GM10266 (cell line): ENCODE measurements at regions not wholly inside any gene's neighbourhood (a gene's known extent, or its start where the extent isn't known, plus 50 kb on each side); places are given as distances from the start of the nearest gene placed in this dataset.
"Not testable (repeated sequence)": the region's sequence is repeated elsewhere in the genome, so short reads cannot be mapped to it uniquely, and the experiment has no call there.

Experiments
- DNase-seq: peaks from one replicate; pipeline ENCODE4 v3.0.0; 2012; ENCODE audit errors: extremely low spot score
- CTCF ChIP-seq: IDR thresholded peaks from 2 replicates; pipeline ENCODE4 v1.5.1; 2012; ENCODE audit warnings: mild to moderate bottlenecking, low read depth; ENCODE audit not compliant: control insufficient read depth, insufficient read depth; ENCODE audit errors: missing control alignments

GRCh38 chrX:46328133-46328532, 217.1 kb downstream of the ZNF674 start:
- no peak for DNase-seq
- no peak for TF ChIP-seq CTCF

GRCh38 chrX:46327566-46328115, 217.6 kb downstream of the ZNF674 start:
- no peak for DNase-seq
- no peak for TF ChIP-seq CTCF

- no peak for TF ChIP-seq CTCF
- DNase-seq: no peak
Measured at GRCh38 chrX:46326161-46326560, 219.1 kb downstream of the ZNF674 start.

GRCh38 chrX:46325312-46325877, 219.8 kb downstream of the ZNF674 start:
- no peak for TF ChIP-seq CTCF
- DNase-seq: no peak

- no peak for TF ChIP-seq CTCF
- DNase-seq: no peak
Measured at GRCh38 chrX:46324166-46324565, 221.1 kb downstream of the ZNF674 start.

GRCh38 chrX:46322929-46323328, 222.3 kb downstream of the ZNF674 start:
- DNase-seq: not testable (repeated sequence)

- no peak for DNase-seq
- TF ChIP-seq CTCF: no peak
Measured at GRCh38 chrX:46321676-46322075, 223.5 kb downstream of the ZNF674 start.

- no peak for DNase-seq
- no peak for TF ChIP-seq CTCF
Measured at GRCh38 chrX:46319750-46320149, 225.5 kb downstream of the ZNF674 start.
